Prostate gland (tissue), 2 donors: ENCODE measurements at regions not wholly inside any gene's neighbourhood (a gene's known extent, or its start where the extent isn't known, plus 50 kb on each side); places are given as distances from the start of the nearest gene placed in this dataset.

Source experiments
- CTCF ChIP-seq, 4 experiments: fragments of 200-600 bp in 2 of 4; fragments of 450-650 bp in 2 of 4; sonication (generic) in 2 of 4; IDR thresholded peaks; 1 replicate in 3 of 4; 2 replicates in 1 of 4; pipeline ENCODE4 v1.5.1; 2016 to 2019; ENCODE audit warnings: antibody characterized with exemption in 4 of 4, mild to moderate bottlenecking in 2 of 4, moderate library complexity in 2 of 4
- POLR2A ChIP-seq: fragments of 450-650 bp; IDR thresholded peaks from one replicate; pipeline ENCODE4 v1.6.1; 2016; ENCODE audit warnings: antibody characterized with exemption, mild to moderate bottlenecking

DNA sequence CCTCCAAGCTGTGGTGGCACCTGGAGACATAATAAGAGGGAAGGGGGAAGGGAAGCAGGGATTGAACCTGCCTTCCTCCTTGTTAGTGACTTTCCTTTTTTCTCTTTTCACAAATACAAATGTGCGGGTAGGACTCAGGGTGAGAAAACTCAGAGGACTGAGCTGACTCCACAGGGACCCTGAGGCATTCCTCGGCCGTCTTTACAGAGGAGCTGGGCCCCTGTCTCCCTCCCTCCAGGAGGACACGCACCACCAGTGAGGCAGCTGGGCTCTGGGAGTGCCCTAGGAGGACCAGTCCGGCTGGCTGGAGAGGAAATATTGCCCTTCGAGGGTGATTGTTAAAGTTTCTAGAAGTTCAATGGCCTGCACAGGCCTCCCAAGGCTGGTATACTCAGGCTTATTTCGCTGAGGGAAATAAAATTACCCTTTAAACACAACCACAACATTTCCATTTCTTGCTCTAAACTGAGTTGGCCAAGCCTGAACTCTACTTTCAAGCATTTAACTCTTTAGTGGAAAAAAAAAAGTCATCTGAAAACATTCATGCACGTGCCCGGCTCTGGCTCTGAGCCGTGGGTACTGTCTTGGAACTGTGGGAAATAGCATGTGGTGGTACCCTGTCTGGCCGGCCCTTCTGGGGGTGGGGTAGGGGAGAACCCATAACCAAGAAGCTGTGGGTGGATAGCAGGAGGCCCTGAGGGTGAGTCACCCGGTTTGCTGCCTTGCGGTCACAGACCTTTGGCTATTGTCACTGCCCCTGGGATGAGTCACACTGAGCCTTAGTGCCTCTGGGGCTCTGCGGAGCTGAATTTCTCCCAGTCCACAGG lies 116.0 kb downstream of the COPS8 start:
- no peak for TF ChIP-seq CTCF (IDR thresholded peaks at IDR 0.05)
- no peak for TF ChIP-seq POLR2A
